Lower leg skin (tissue), 4 donors: ENCODE measurements at regions not wholly inside any gene's neighbourhood (a gene's known extent, or its start where the extent isn't known, plus 50 kb on each side); places are given as distances from the start of the nearest gene placed in this dataset.

Experiments
- DNase-seq, 2 donors: peaks; one replicate each; pipeline ENCODE4 v3.0.0-alpha.2; 2019; ENCODE audit warnings: low spot score in 2 of 2
- H3K4me3 ChIP-seq: fragments of 200-600 bp; sonication (generic); 2 replicates; pipeline ENCODE4 v1.5.1; 2017; ENCODE audit warnings: mild to moderate bottlenecking, low read depth; ENCODE audit not compliant: poor library complexity, severe bottlenecking
- CTCF ChIP-seq, 3 donors: fragments of 450-650 bp; IDR thresholded peaks; one replicate each; pipeline ENCODE4 v1.5.1; 2016; ENCODE audit warnings: antibody characterized with exemption in 3 of 3, mild to moderate bottlenecking in 3 of 3, moderate library complexity in 2 of 3
- POLR2A ChIP-seq, 2 donors: fragments of 450-650 bp; IDR thresholded peaks; one replicate each; pipeline ENCODE4 v1.6.1; 2016 to 2017; ENCODE audit warnings: antibody characterized with exemption in 2 of 2, mild to moderate bottlenecking in 1 of 2, moderate library complexity in 1 of 2
- WGBS, 2 donors: methylation state at CpG; one replicate each; pipeline ENCODE4 v1.1.5; 2018; 5-methylcytosine and 5-hydroxymethylcytosine counted together
- intact Hi-C: fragments of 100-400 bp; cut with DNase I; formaldehyde crosslinking; loops from one replicate; pipeline ENCODE4 v1.15.0; 2023; ENCODE audit warnings: low total_unique reads

- no peak overlapping the region for H3K4me3 ChIP-seq
- no peak for TF ChIP-seq POLR2A (IDR thresholded peaks at IDR 0.05)
- no peak for TF ChIP-seq CTCF (IDR thresholded peaks at IDR 0.05)
- intact Hi-C loops = no loop called here
- DNase-seq = no peak
- 70 to 71% methylated on average over 1 of the region's 1 CpG for WGBS, 2 donors
These were observed 976.7 kb upstream of the MANEA start for GRCh38 chr6:94600636-94601035.

- intact Hi-C loops = no loop called here
- TF ChIP-seq POLR2A (IDR thresholded peaks at IDR 0.05) (no peak), CTCF (IDR thresholded peaks at IDR 0.05) (no peak)
- 81 to 87% methylated on average over 2 of the region's 2 CpGs for WGBS, 2 donors
These were observed 979.8 kb upstream of the MANEA start for GRCh38 chr6:94597487-94597886.

GRCh38 chr6:94590416-94590815, 986.9 kb upstream of the MANEA start:
- DNase-seq = no peak
- intact Hi-C loops = no loop called here
- H3K4me3 ChIP-seq = no peak overlapping the region
- 89% methylated on average over 6 of the region's 6 CpGs for WGBS, 2 donors
- TF ChIP-seq POLR2A (IDR thresholded peaks at IDR 0.05) (no peak), CTCF (IDR thresholded peaks at IDR 0.05) (no peak)

More at GRCh38 chr6:94597487-94597886, 979.8 kb upstream of the MANEA start:
- no peak overlapping the region for H3K4me3 ChIP-seq
- DNase-seq = no peak

GRCh38 chr6:94588301-94588700, 989.0 kb upstream of the MANEA start:
- 79 to 83% methylated on average over 3 of the region's 3 CpGs for WGBS, 2 donors
- H3K4me3 ChIP-seq = no peak overlapping the region
- TF ChIP-seq CTCF (IDR thresholded peaks at IDR 0.05) = no peak
- no peak for TF ChIP-seq POLR2A (IDR thresholded peaks at IDR 0.05)
- DNase-seq = no peak
- intact Hi-C loops = no loop called here

- TF ChIP-seq CTCF (IDR thresholded peaks at IDR 0.05) (no peak), POLR2A (IDR thresholded peaks at IDR 0.05) (no peak)
- H3K4me3 ChIP-seq = no peak overlapping the region
- no peak for DNase-seq
- 85 to 87% methylated on average over 2 of the region's 2 CpGs for WGBS, 2 donors
- intact Hi-C loops = no loop called here
These were observed 993.1 kb upstream of the MANEA start for GRCh38 chr6:94584211-94584610.

- intact Hi-C loops = no loop called here
- WGBS, 2 donors = 69 to 73% methylated on average over 5 of the region's 5 CpGs
These were observed 1006.8 kb upstream of the MANEA start for GRCh38 chr6:94570581-94570980.

More at GRCh38 chr6:94570581-94570980, 1006.8 kb upstream of the MANEA start:
- H3K4me3 ChIP-seq = no peak overlapping the region
- TF ChIP-seq CTCF (IDR thresholded peaks at IDR 0.05) = no peak
- TF ChIP-seq POLR2A (IDR thresholded peaks at IDR 0.05) = no peak
- no peak for DNase-seq
